IMR-90 (cell line): ENCODE measurements at regions not wholly inside any gene's neighbourhood (a gene's known extent, or its start where the extent isn't known, plus 50 kb on each side); places are given as distances from the start of the nearest gene placed in this dataset.

Source experiments
- ATAC-seq: fragments of 200-7000 bp; cut with Tn5 transposase; 2 replicates; pipeline ENCODE4 v1.9.1; 2020; ENCODE audit warnings: low read depth, mild to moderate bottlenecking, moderate library complexity
- BruUV-seq: library from RNA; stranded (reverse); fragments of 400-500 nt; replicated peaks from 2 replicates; lab custom pipeline; 2021; lab: Mats Ljungman, UMichigan
- CTCF ChIA-PET: fragments of 300-600 bp; formaldehyde crosslinking; extraction: SDS; loops from one replicate; lab custom pipeline; 2021; ENCODE audit warnings: antibody characterized with exemption; lab: Yijun Ruan, JAX
- POLR2A ChIA-PET: fragments of 300-600 bp; sonication (Branson Sonifier 250); formaldehyde crosslinking; loops from one replicate; lab custom pipeline; 2022; ENCODE audit warnings: antibody characterized with exemption; ENCODE audit not compliant: unreplicated experiment; lab: Charles Lee
- DNase-seq: peaks from one replicate; pipeline ENCODE4 v3.0.0; 2013
- H2AFZ ChIP-seq: replicated peaks from 2 replicates; pipeline ENCODE3; 2013; ENCODE audit warnings: low read length, mild to moderate bottlenecking; ENCODE audit not compliant: poor library complexity
- H2AK5ac ChIP-seq: 2 replicates; pipeline ENCODE4 v1.6.1; 2013; ENCODE audit warnings: low read depth, low read length, inconsistent platforms
- H2AK9ac ChIP-seq: replicated peaks from 2 replicates; pipeline ENCODE3; 2013; ENCODE audit warnings: mild to moderate bottlenecking, low read depth, low read length, moderate library complexity; ENCODE audit not compliant: poor library complexity
- H2BK120ac ChIP-seq: 2 replicates; pipeline ENCODE4 v1.6.1; 2013; ENCODE audit warnings: low read depth, low read length, inconsistent platforms
- H2BK15ac ChIP-seq: 3 replicates; pipeline ENCODE4 v1.6.1; 2013; ENCODE audit warnings: low read depth, low read length, inconsistent platforms
- H2BK20ac ChIP-seq: 2 replicates; pipeline ENCODE4 v1.6.1; 2013; ENCODE audit warnings: low read depth, mild to moderate bottlenecking, inconsistent platforms, low read length, moderate library complexity
- H2BK5ac ChIP-seq: 2 replicates; pipeline ENCODE4 v1.6.1; 2013; ENCODE audit warnings: mild to moderate bottlenecking, low read depth, low read length, inconsistent platforms; ENCODE audit not compliant: poor library complexity, severe bottlenecking
- H3K14ac ChIP-seq: replicated peaks from 2 replicates; pipeline ENCODE4 v1.6.1; 2013; ENCODE audit warnings: low read depth, low read length, inconsistent platforms
- H3K18ac ChIP-seq: 2 replicates; pipeline ENCODE4 v1.6.1; 2013; ENCODE audit warnings: low read depth, low read length, control low read depth
- H3K23ac ChIP-seq: 2 replicates; pipeline ENCODE4 v1.6.1; 2013; ENCODE audit warnings: low read depth, low read length, inconsistent platforms
- H3K27ac ChIP-seq: 2 replicates; pipeline ENCODE4 v1.5.1; 2013; ENCODE audit warnings: mild to moderate bottlenecking, control low read depth, low read length; ENCODE audit not compliant: insufficient read depth
- H3K27me3 ChIP-seq: 2 replicates; pipeline ENCODE4 v1.6.1; 2013; ENCODE audit warnings: low read length; ENCODE audit not compliant: control insufficient read depth, insufficient read depth
- H3K36me3 ChIP-seq: 2 replicates; pipeline ENCODE4 v1.6.1; 2013; ENCODE audit warnings: low read length, mixed read lengths; ENCODE audit not compliant: control insufficient read depth, insufficient read depth
- H3K4ac ChIP-seq: 2 replicates; pipeline ENCODE4 v1.6.1; 2013; ENCODE audit warnings: low read depth, low read length, inconsistent platforms
- H3K4me1 ChIP-seq: 2 replicates; pipeline ENCODE4 v1.6.1; 2013; ENCODE audit warnings: low read length, mixed read lengths; ENCODE audit not compliant: control insufficient read depth, insufficient read depth
- H3K4me2 ChIP-seq: 2 replicates; pipeline ENCODE4 v1.6.1; 2013; ENCODE audit warnings: low read depth, mild to moderate bottlenecking, control low read depth, low read length, moderate library complexity
- H3K4me3 ChIP-seq: 2 replicates; pipeline ENCODE4 v1.5.1; 2013; ENCODE audit warnings: low read depth, mild to moderate bottlenecking, control low read depth, low read length, moderate library complexity; ENCODE audit not compliant: insufficient read depth
- H3K56ac ChIP-seq: 2 replicates; pipeline ENCODE4 v1.6.1; 2013; ENCODE audit warnings: low read length, inconsistent platforms; ENCODE audit not compliant: insufficient read depth; ENCODE audit errors: extremely low read depth
- H3K79me1 ChIP-seq, 2 experiments: 2 replicates each; pipeline ENCODE4 v1.6.1; 2013; ENCODE audit warnings: low read length in 2 of 2, inconsistent platforms in 1 of 2, low read depth in 1 of 2
- H3K9ac ChIP-seq: 2 replicates; pipeline ENCODE4 v1.6.1; 2013; ENCODE audit warnings: low read depth, low read length, control low read depth
- H3K9me1 ChIP-seq: 2 replicates; pipeline ENCODE4 v1.6.1; 2013; ENCODE audit warnings: low read length, inconsistent platforms; ENCODE audit not compliant: insufficient read depth
- H3K9me3 ChIP-seq: 2 replicates; pipeline ENCODE4 v1.6.1; 2013; ENCODE audit warnings: low read length; ENCODE audit not compliant: control insufficient read depth, insufficient read depth
- H4K20me1 ChIP-seq: 2 replicates; pipeline ENCODE4 v1.6.1; 2013; ENCODE audit warnings: low read length, inconsistent platforms; ENCODE audit not compliant: insufficient read depth
- H4K5ac ChIP-seq: 2 replicates; pipeline ENCODE4 v1.6.1; 2013; ENCODE audit warnings: mild to moderate bottlenecking, low read depth, low read length, control low read depth
- H4K8ac ChIP-seq, 2 experiments: 2 replicates each; pipeline ENCODE4 v1.6.1; 2013; ENCODE audit warnings: low read depth in 2 of 2, low read length in 2 of 2, control low read depth in 1 of 2, inconsistent platforms in 1 of 2
- H4K91ac ChIP-seq: 2 replicates; pipeline ENCODE4 v1.6.1; 2013; ENCODE audit warnings: low read depth, low read length, inconsistent platforms; ENCODE audit not compliant: insufficient read depth
- BHLHE40 ChIP-seq: fragments of 150-350 bp; IDR thresholded peaks from 2 replicates; pipeline ENCODE4 v1.6.1; 2016; ENCODE audit warnings: mild to moderate bottlenecking, low read depth, low read length
- CEBPB ChIP-seq: IDR thresholded peaks from 2 replicates; pipeline ENCODE4 v1.6.1; 2012; ENCODE audit warnings: low read depth, low read length, improper control_type of control experiment
- CHD1 ChIP-seq: IDR thresholded peaks from 2 replicates; pipeline ENCODE4 v1.6.1; 2012; ENCODE audit warnings: low read depth, low read length, improper control_type of control experiment
- CTCF ChIP-seq: conservative IDR thresholded peaks from 2 replicates; pipeline ENCODE4 v1.5.1; 2012; ENCODE audit warnings: mild to moderate bottlenecking, low read depth, low read length, improper control_type of control experiment
- ELK1 ChIP-seq: fragments of 150-350 bp; IDR thresholded peaks from 2 replicates; pipeline ENCODE4 v1.6.1; 2016; ENCODE audit warnings: low read depth, mild to moderate bottlenecking, low read length, moderate library complexity, borderline replicate concordance
- FOS ChIP-seq: fragments of 150-350 bp; IDR thresholded peaks from 2 replicates; pipeline ENCODE4 v1.6.1; 2016; ENCODE audit warnings: low read depth, low read length
- MAFK ChIP-seq: IDR thresholded peaks from 2 replicates; pipeline ENCODE4 v1.6.1; 2012; ENCODE audit warnings: low read depth, low read length, improper control_type of control experiment
- MXI1 ChIP-seq: IDR thresholded peaks from 2 replicates; pipeline ENCODE4 v1.6.1; 2012; ENCODE audit warnings: low read depth, mild to moderate bottlenecking, low read length, moderate library complexity, borderline replicate concordance
- POLR2A ChIP-seq: IDR thresholded peaks from 2 replicates; pipeline ENCODE4 v1.6.1; 2012; ENCODE audit warnings: mild to moderate bottlenecking, low read depth, low read length
- RAD21 ChIP-seq: IDR thresholded peaks from 2 replicates; pipeline ENCODE4 v1.6.1; 2012; ENCODE audit warnings: low read length, improper control_type of control experiment
- RCOR1 ChIP-seq: IDR thresholded peaks from 2 replicates; pipeline ENCODE4 v1.6.1; 2012; ENCODE audit warnings: mild to moderate bottlenecking, low read length, improper control_type of control experiment; ENCODE audit not compliant: insufficient replicate concordance
- RFX5 ChIP-seq: IDR thresholded peaks from 2 replicates; pipeline ENCODE4 v1.8.0; 2012; ENCODE audit warnings: low read depth, mild to moderate bottlenecking, low read length, moderate library complexity
- SMC3 ChIP-seq: fragments of 150-350 bp; IDR thresholded peaks from 2 replicates; pipeline ENCODE4 v1.6.1; 2016; ENCODE audit warnings: low read depth, mild to moderate bottlenecking, antibody characterized with exemption, low read length, moderate library complexity
- USF2 ChIP-seq: fragments of 150-350 bp; IDR thresholded peaks from 2 replicates; pipeline ENCODE4 v1.6.1; 2017; ENCODE audit warnings: mild to moderate bottlenecking, antibody characterized with exemption, low read length, low read depth
- WGBS, 2 experiments: methylation state at CpG; one replicate each; pipeline versions ENCODE4 v1.1.5 to v1.1.7; 2013; ENCODE audit warnings: missing lambda C conversion rate in 2 of 2; ENCODE audit not compliant: insufficient read length in 1 of 2; ENCODE audit errors: extremely low coverage in 2 of 2; 5-methylcytosine and 5-hydroxymethylcytosine counted together
- dilution Hi-C: fragments of 300-500 bp; cut with HindIII; formaldehyde crosslinking; loops from one replicate; pipeline ENCODE4 v1.14.3; 2018; ENCODE audit warnings: low sequenced_read_pairs; ENCODE audit not compliant: unreplicated experiment
- in situ Hi-C: fragments of 300-500 bp; cut with MboI; formaldehyde crosslinking; loops from 3 replicates; pipeline ENCODE4 v1.14.3; 2019; ENCODE audit warnings: low sequenced_read_pairs, inconsistent platforms, mixed read lengths
- intact Hi-C: fragments of 100-400 bp; cut with micrococcal nuclease; formaldehyde crosslinking; loops from 2 replicates; pipeline ENCODE4 v1.10.0; 2022

GRCh38 chr2:122144884-122145283 is 389.4 kb downstream of the TSN start:
- intact Hi-C loops, result no loop called here
- Histone ChIP-seq H2AFZ (no peak overlapping the region), H3K36me3 (no peaks in the 10 kb centered on the region), H3K9ac (no peak overlapping the region), H3K56ac (no peak overlapping the region), H3K4me1 (no peaks in the 10 kb centered on the region), H4K5ac (no peak overlapping the region), H3K79me1 (no peaks in the 10 kb centered on the region), H3K27me3 (no peaks in the 10 kb centered on the region), H2BK5ac (no peak overlapping the region), H4K8ac (no peak overlapping the region), H2BK120ac (no peak overlapping the region), H3K27ac (no peak overlapping the region), H2BK15ac (no peak overlapping the region), H2BK20ac (no peak overlapping the region), H3K4ac (no peak overlapping the region), H3K4me3 (no peak overlapping the region), H3K23ac (no peak overlapping the region), H2AK5ac (no peak overlapping the region), H3K18ac (no peak overlapping the region), H3K14ac (no peak overlapping the region), H3K9me1 (no peaks in the 10 kb centered on the region), H2AK9ac (no peak overlapping the region), H4K91ac (no peak overlapping the region), H3K9me3 (no peaks in the 10 kb centered on the region), H3K4me2 (no peak overlapping the region), H4K20me1 (no peaks in the 10 kb centered on the region)
- dilution Hi-C loops, result no loop called here
- ATAC-seq (no peak), DNase-seq (no peak)
- CTCF ChIA-PET, result no interaction called here
- TF ChIP-seq RFX5, result no peak
- TF ChIP-seq CHD1, result no peak
- no peak for TF ChIP-seq RAD21
- no peak for TF ChIP-seq CTCF
- no peak for TF ChIP-seq SMC3
- no peak for TF ChIP-seq ELK1
- TF ChIP-seq MAFK, result no peak
- no peak for TF ChIP-seq FOS
- TF ChIP-seq RCOR1, result no peak
- no peak for TF ChIP-seq POLR2A
- no peak for TF ChIP-seq BHLHE40
- TF ChIP-seq CEBPB, result no peak
- no peak for TF ChIP-seq USF2
- no peak for TF ChIP-seq MXI1
- no CpG with 5 or more reads among the region's 3 CpGs for WGBS, 2 experiments
- POLR2A ChIA-PET, result no interaction called here
- in situ Hi-C loops, result no loop called here
- no TSS peak for BruUV-seq
